ENCODE measurements at regions not wholly inside any gene's neighbourhood (a gene's known extent, or its start where the extent isn't known, plus 50 kb on each side); places are given as distances from the start of the nearest gene placed in this dataset.

GRCh38 chr21:43355266-43355924, 71.5 kb downstream of the SIK1 start:
- Histone ChIP-seq H3K4me1 (ENCODE audit: control insufficient read depth in 1 of 2, insufficient read depth in 2 of 2, low read length in 2 of 2) (no peaks in the 10 kb centered on the region), H3K27me3 (ENCODE audit: low read depth, low read length) (no peaks in the 10 kb centered on the region), H3K27ac (ENCODE audit: low read length) (no peak overlapping the region)

GRCh38 chr21:43354666-43355065, 72.3 kb downstream of the SIK1 start:
- no peaks in the 10 kb centered on the region for H3K36me3 ChIP-seq (ENCODE audit: control insufficient read depth in 1 of 2, insufficient read depth in 2 of 2, low read length in 2 of 2)
- no peak overlapping the region for H3K4me3 ChIP-seq (ENCODE audit: low read depth in 1 of 2, low read length in 2 of 2)
- no peaks in the 10 kb centered on the region for H3K27me3 ChIP-seq (ENCODE audit: low read depth, low read length)
- no peaks in the 10 kb centered on the region for H3K4me1 ChIP-seq (ENCODE audit: control insufficient read depth in 1 of 2, insufficient read depth in 2 of 2, low read length in 2 of 2)
- no peaks in the 10 kb centered on the region for H3K9me3 ChIP-seq (ENCODE audit: control insufficient read depth in 1 of 2, low read length in 2 of 2)
- H3K27ac ChIP-seq (ENCODE audit: low read length) = no peak overlapping the region

More at GRCh38 chr21:43355266-43355924, 71.5 kb downstream of the SIK1 start:
- Histone ChIP-seq H3K4me3 (ENCODE audit: low read depth in 1 of 2, low read length in 2 of 2) (no peak overlapping the region), H3K9me3 (ENCODE audit: control insufficient read depth in 1 of 2, low read length in 2 of 2) (no peaks in the 10 kb centered on the region), H3K36me3 (ENCODE audit: control insufficient read depth in 1 of 2, insufficient read depth in 2 of 2, low read length in 2 of 2) (no peaks in the 10 kb centered on the region)

- H3K9me3 ChIP-seq (ENCODE audit: control insufficient read depth in 1 of 2, low read length in 2 of 2) = no peaks in the 10 kb centered on the region
These were observed 72.9 kb downstream of the SIK1 start for GRCh38 chr21:43354026-43354420.

GRCh38 chr21:43353282-43354025, 73.5 kb downstream of the SIK1 start:
- Histone ChIP-seq H3K27me3 (ENCODE audit: low read depth, low read length) (no peaks in the 10 kb centered on the region), H3K9me3 (ENCODE audit: control insufficient read depth in 1 of 2, low read length in 2 of 2) (no peaks in the 10 kb centered on the region), H3K27ac (ENCODE audit: low read length) (no peak overlapping the region), H3K4me1 (ENCODE audit: control insufficient read depth in 1 of 2, insufficient read depth in 2 of 2, low read length in 2 of 2) (no peaks in the 10 kb centered on the region), H3K36me3 (ENCODE audit: control insufficient read depth in 1 of 2, insufficient read depth in 2 of 2, low read length in 2 of 2) (no peaks in the 10 kb centered on the region), H3K4me3 (ENCODE audit: low read depth in 1 of 2, low read length in 2 of 2) (no peak overlapping the region)

More at GRCh38 chr21:43354026-43354420, 72.9 kb downstream of the SIK1 start:
- no peak overlapping the region for H3K4me3 ChIP-seq (ENCODE audit: low read depth in 1 of 2, low read length in 2 of 2)
- no peak overlapping the region for H3K27ac ChIP-seq (ENCODE audit: low read length)
- no peaks in the 10 kb centered on the region for H3K4me1 ChIP-seq (ENCODE audit: control insufficient read depth in 1 of 2, insufficient read depth in 2 of 2, low read length in 2 of 2)
- no peaks in the 10 kb centered on the region for H3K36me3 ChIP-seq (ENCODE audit: control insufficient read depth in 1 of 2, insufficient read depth in 2 of 2, low read length in 2 of 2)
- H3K27me3 ChIP-seq (ENCODE audit: low read depth, low read length) = no peaks in the 10 kb centered on the region

GRCh38 chr21:43352568-43353281, 74.2 kb downstream of the SIK1 start:
- H3K4me1 ChIP-seq (ENCODE audit: control insufficient read depth in 1 of 2, insufficient read depth in 2 of 2, low read length in 2 of 2) = no peaks in the 10 kb centered on the region
- H3K27ac ChIP-seq (ENCODE audit: low read length) = no peak overlapping the region
- H3K36me3 ChIP-seq (ENCODE audit: control insufficient read depth in 1 of 2, insufficient read depth in 2 of 2, low read length in 2 of 2) = no peaks in the 10 kb centered on the region
- H3K9me3 ChIP-seq (ENCODE audit: control insufficient read depth in 1 of 2, low read length in 2 of 2) = no peaks in the 10 kb centered on the region
- no peaks in the 10 kb centered on the region for H3K27me3 ChIP-seq (ENCODE audit: low read depth, low read length)
- H3K4me3 ChIP-seq (ENCODE audit: low read depth in 1 of 2, low read length in 2 of 2) = no peak overlapping the region

GRCh38 chr21:43352154-43352537, 74.8 kb downstream of the SIK1 start:
- H3K27ac ChIP-seq (ENCODE audit: low read length) = no peak overlapping the region
- H3K27me3 ChIP-seq (ENCODE audit: low read depth, low read length) = no peaks in the 10 kb centered on the region
- H3K4me3 ChIP-seq (ENCODE audit: low read depth in 1 of 2, low read length in 2 of 2) = no peak overlapping the region
- H3K4me1 ChIP-seq (ENCODE audit: control insufficient read depth in 1 of 2, insufficient read depth in 2 of 2, low read length in 2 of 2) = no peaks in the 10 kb centered on the region
- H3K9me3 ChIP-seq (ENCODE audit: control insufficient read depth in 1 of 2, low read length in 2 of 2) = no peaks in the 10 kb centered on the region
- no peaks in the 10 kb centered on the region for H3K36me3 ChIP-seq (ENCODE audit: control insufficient read depth in 1 of 2, insufficient read depth in 2 of 2, low read length in 2 of 2)

GRCh38 chr21:43351501-43352153, 75.3 kb downstream of the SIK1 start:
- no peaks in the 10 kb centered on the region for H3K4me1 ChIP-seq (ENCODE audit: control insufficient read depth in 1 of 2, insufficient read depth in 2 of 2, low read length in 2 of 2)
- no peaks in the 10 kb centered on the region for H3K9me3 ChIP-seq (ENCODE audit: control insufficient read depth in 1 of 2, low read length in 2 of 2)
- no peak overlapping the region for H3K27ac ChIP-seq (ENCODE audit: low read length)
- H3K27me3 ChIP-seq (ENCODE audit: low read depth, low read length) = no peaks in the 10 kb centered on the region
- H3K36me3 ChIP-seq (ENCODE audit: control insufficient read depth in 1 of 2, insufficient read depth in 2 of 2, low read length in 2 of 2) = no peaks in the 10 kb centered on the region
- H3K4me3 ChIP-seq (ENCODE audit: low read depth in 1 of 2, low read length in 2 of 2) = no peak overlapping the region

- H3K4me1 ChIP-seq (ENCODE audit: control insufficient read depth in 1 of 2, insufficient read depth in 2 of 2, low read length in 2 of 2) = no peaks in the 10 kb centered on the region
These were observed 77.3 kb downstream of the SIK1 start for GRCh38 chr21:43349644-43350043.

GRCh38 chr21:43348801-43349261, 78.1 kb downstream of the SIK1 start:
- Histone ChIP-seq H3K27ac (ENCODE audit: low read length) (no peak overlapping the region), H3K4me1 (ENCODE audit: control insufficient read depth in 1 of 2, insufficient read depth in 2 of 2, low read length in 2 of 2) (no peaks in the 10 kb centered on the region), H3K36me3 (ENCODE audit: control insufficient read depth in 1 of 2, insufficient read depth in 2 of 2, low read length in 2 of 2) (no peaks in the 10 kb centered on the region), H3K4me3 (ENCODE audit: low read depth in 1 of 2, low read length in 2 of 2) (no peak overlapping the region), H3K27me3 (ENCODE audit: low read depth, low read length) (no peaks in the 10 kb centered on the region), H3K9me3 (ENCODE audit: control insufficient read depth in 1 of 2, low read length in 2 of 2) (no peaks in the 10 kb centered on the region)

More at GRCh38 chr21:43349644-43350043, 77.3 kb downstream of the SIK1 start:
- H3K27me3 ChIP-seq (ENCODE audit: low read depth, low read length) = no peaks in the 10 kb centered on the region
- H3K27ac ChIP-seq (ENCODE audit: low read length) = no peak overlapping the region
- H3K4me3 ChIP-seq (ENCODE audit: low read depth in 1 of 2, low read length in 2 of 2) = no peak overlapping the region
- H3K9me3 ChIP-seq (ENCODE audit: control insufficient read depth in 1 of 2, low read length in 2 of 2) = no peaks in the 10 kb centered on the region
- H3K36me3 ChIP-seq (ENCODE audit: control insufficient read depth in 1 of 2, insufficient read depth in 2 of 2, low read length in 2 of 2) = no peaks in the 10 kb centered on the region

GRCh38 chr21:43348170-43348766, 78.7 kb downstream of the SIK1 start:
- no peaks in the 10 kb centered on the region for H3K36me3 ChIP-seq (ENCODE audit: control insufficient read depth in 1 of 2, insufficient read depth in 2 of 2, low read length in 2 of 2)
- H3K4me3 ChIP-seq (ENCODE audit: low read depth in 1 of 2, low read length in 2 of 2) = no peak overlapping the region
- H3K27me3 ChIP-seq (ENCODE audit: low read depth, low read length) = no peaks in the 10 kb centered on the region
- H3K9me3 ChIP-seq (ENCODE audit: control insufficient read depth in 1 of 2, low read length in 2 of 2) = no peaks in the 10 kb centered on the region
- no peaks in the 10 kb centered on the region for H3K4me1 ChIP-seq (ENCODE audit: control insufficient read depth in 1 of 2, insufficient read depth in 2 of 2, low read length in 2 of 2)
- H3K27ac ChIP-seq (ENCODE audit: low read length) = no peak overlapping the region

All from muscle layer of duodenum (tissue), 2 donors.